ENCODE measurements at regions not wholly inside any gene's neighbourhood (a gene's known extent, or its start where the extent isn't known, plus 50 kb on each side); places are given as distances from the start of the nearest gene placed in this dataset.
"Not testable (repeated sequence)": the region's sequence is repeated elsewhere in the genome, so short reads cannot be mapped to it uniquely, and the experiment has no call there.

- peaks cover 5 to 7% of the 10 kb centered on the region in 2 experiments for H3K9me3 ChIP-seq (ENCODE audit: control insufficient read depth in 2 of 2, low read length in 2 of 2)
- H3K36me3 ChIP-seq (ENCODE audit: control insufficient read depth, insufficient read depth, low read length), result no peaks in the 10 kb centered on the region
- H3K36me3 Mint-ChIP-seq, result peaks cover 5% of the 10 kb centered on the region
- peaks cover 9 to 25% (median 13%) of the 10 kb centered on the region in 4 donors for H3K4me1 Mint-ChIP-seq
- no peak overlapping the region for H3K4me3 Mint-ChIP-seq
- ATAC-seq (ENCODE audit: low read depth in 2 of 2), result no peak
- peaks cover 5% of the 10 kb centered on the region for H3K4me1 ChIP-seq (ENCODE audit: control insufficient read depth, insufficient read depth, low read length, poor library complexity, severe bottlenecking)
- H3K27me3 Mint-ChIP-seq, result peaks cover 14% of the 10 kb centered on the region
- H3K4me3 ChIP-seq (ENCODE audit: low read depth, low read length), result no peak overlapping the region
- no peak overlapping the region for H3K27ac Mint-ChIP-seq
- no peak for DNase-seq
- H3K27ac ChIP-seq (ENCODE audit: insufficient read depth, low read length, poor library complexity, severe bottlenecking), result no peak overlapping the region
- H3K27me3 ChIP-seq (ENCODE audit: control insufficient read depth, insufficient read depth, low read length), result no peaks in the 10 kb centered on the region
- peaks cover 0 to 6% (median 5%) of the 10 kb centered on the region in 7 donors for H3K9me3 Mint-ChIP-seq
These were observed 121.9 kb upstream of the SPATA12 start for GRCh38 chr3:56938530-56938929.

- no peak overlapping the region for H3K27ac ChIP-seq (ENCODE audit: insufficient read depth, low read length, poor library complexity, severe bottlenecking)
- Mint-ChIP-seq H3K4me3 (no peak overlapping the region), H3K27ac (no peak overlapping the region), H3K9me3 (peaks cover 0 to 8% (median 5%) of the 10 kb centered on the region in 7 donors), H3K4me1 (peaks cover 6 to 15% (median 10%) of the 10 kb centered on the region in 4 donors), H3K36me3 (peaks cover 8% of the 10 kb centered on the region), H3K27me3 (peaks cover 14% of the 10 kb centered on the region)
- no peak overlapping the region for H3K4me3 ChIP-seq (ENCODE audit: low read depth, low read length)
- H3K4me1 ChIP-seq (ENCODE audit: control insufficient read depth, insufficient read depth, low read length, poor library complexity, severe bottlenecking), result no peaks in the 10 kb centered on the region
- no peaks in the 10 kb centered on the region for H3K36me3 ChIP-seq (ENCODE audit: control insufficient read depth, insufficient read depth, low read length)
- ATAC-seq (ENCODE audit: low read depth in 2 of 2), result no peak
- no peak for DNase-seq
- no peaks in the 10 kb centered on the region for H3K27me3 ChIP-seq (ENCODE audit: control insufficient read depth, insufficient read depth, low read length)
- peaks cover 5 to 10% of the 10 kb centered on the region in 2 experiments for H3K9me3 ChIP-seq (ENCODE audit: control insufficient read depth in 2 of 2, low read length in 2 of 2)
These were observed 122.9 kb upstream of the SPATA12 start for GRCh38 chr3:56937580-56937979.

- H3K4me3 Mint-ChIP-seq, result no peak overlapping the region
- peaks cover 3 to 17% (median 7%) of the 10 kb centered on the region in 4 donors for H3K4me1 Mint-ChIP-seq
- peak overlapping the region in 1 of 3 donors; percentile 21 for H3K27ac Mint-ChIP-seq
- peaks cover 8% of the 10 kb centered on the region for H3K36me3 Mint-ChIP-seq
- Histone ChIP-seq H3K27me3 (ENCODE audit: control insufficient read depth, insufficient read depth, low read length) (no peaks in the 10 kb centered on the region), H3K4me1 (ENCODE audit: control insufficient read depth, insufficient read depth, low read length, poor library complexity, severe bottlenecking) (no peaks in the 10 kb centered on the region), H3K4me3 (ENCODE audit: low read depth, low read length) (no peak overlapping the region), H3K9me3 (ENCODE audit: control insufficient read depth in 2 of 2, low read length in 2 of 2) (peaks cover 5 to 10% of the 10 kb centered on the region in 2 experiments), H3K36me3 (ENCODE audit: control insufficient read depth, insufficient read depth, low read length) (no peaks in the 10 kb centered on the region), H3K27ac (ENCODE audit: insufficient read depth, low read length, poor library complexity, severe bottlenecking) (no peak overlapping the region)
- DNase-seq (no peak), ATAC-seq (ENCODE audit: low read depth in 2 of 2) (no peak)
- peaks cover 14% of the 10 kb centered on the region for H3K27me3 Mint-ChIP-seq
- peaks cover 0 to 8% (median 5%) of the 10 kb centered on the region in 7 donors for H3K9me3 Mint-ChIP-seq
These were observed 124.7 kb upstream of the SPATA12 start for GRCh38 chr3:56935811-56936210.

- H3K36me3 Mint-ChIP-seq; H3K27me3 ChIP-seq (ENCODE audit: control insufficient read depth, insufficient read depth, low read length); H3K9me3 Mint-ChIP-seq; H3K4me3 Mint-ChIP-seq; H3K27ac ChIP-seq (ENCODE audit: insufficient read depth, low read length, poor library complexity, severe bottlenecking); ATAC-seq (ENCODE audit: low read depth in 2 of 2); H3K4me3 ChIP-seq (ENCODE audit: low read depth, low read length); H3K4me1 ChIP-seq (ENCODE audit: control insufficient read depth, insufficient read depth, low read length, poor library complexity, severe bottlenecking); H3K27me3 Mint-ChIP-seq; DNase-seq; H3K27ac Mint-ChIP-seq; H3K36me3 ChIP-seq (ENCODE audit: control insufficient read depth, insufficient read depth, low read length): not testable (repeated sequence)
- H3K4me1 Mint-ChIP-seq, result peaks cover 5 to 31% (median 17%) of the 10 kb centered on the region in 4 donors
- H3K9me3 ChIP-seq (ENCODE audit: control insufficient read depth in 2 of 2, low read length in 2 of 2), result peaks cover 5 to 10% of the 10 kb centered on the region in 2 experiments
These were observed 126.0 kb upstream of the SPATA12 start for GRCh38 chr3:56934481-56934880.

- no peak overlapping the region for H3K27ac Mint-ChIP-seq
These were observed 126.7 kb upstream of the SPATA12 start for GRCh38 chr3:56933803-56934202.

GRCh38 chr3:56932866-56933265 is 127.6 kb upstream of the SPATA12 start:
- Histone ChIP-seq H3K4me1 (ENCODE audit: control insufficient read depth, insufficient read depth, low read length, poor library complexity, severe bottlenecking) (peaks cover 14% of the 10 kb centered on the region), H3K27ac (ENCODE audit: insufficient read depth, low read length, poor library complexity, severe bottlenecking) (no peak overlapping the region), H3K4me3 (ENCODE audit: low read depth, low read length) (no peak overlapping the region), H3K36me3 (ENCODE audit: control insufficient read depth, insufficient read depth, low read length) (no peaks in the 10 kb centered on the region), H3K27me3 (ENCODE audit: control insufficient read depth, insufficient read depth, low read length) (no peaks in the 10 kb centered on the region), H3K9me3 (ENCODE audit: control insufficient read depth in 2 of 2, low read length in 2 of 2) (peaks cover 5 to 10% of the 10 kb centered on the region in 2 experiments)
- no peak overlapping the region for H3K4me3 Mint-ChIP-seq
- DNase-seq, result no peak
- peaks cover 16 to 46% (median 29%) of the 10 kb centered on the region in 4 donors for H3K4me1 Mint-ChIP-seq
- H3K9me3 Mint-ChIP-seq, result peaks cover 0 to 8% (median 5%) of the 10 kb centered on the region in 7 donors
- H3K27ac Mint-ChIP-seq, result no peak overlapping the region
- no peak for ATAC-seq (ENCODE audit: low read depth in 2 of 2)
- H3K36me3 Mint-ChIP-seq, result peaks cover 8% of the 10 kb centered on the region
- peaks cover 5% of the 10 kb centered on the region for H3K27me3 Mint-ChIP-seq

More at GRCh38 chr3:56933803-56934202, 126.7 kb upstream of the SPATA12 start:
- no peak for ATAC-seq (ENCODE audit: low read depth in 2 of 2)
- no peak for DNase-seq
- Histone ChIP-seq H3K4me3 (ENCODE audit: low read depth, low read length) (no peak overlapping the region), H3K4me1 (ENCODE audit: control insufficient read depth, insufficient read depth, low read length, poor library complexity, severe bottlenecking) (peaks cover 4% of the 10 kb centered on the region), H3K36me3 (ENCODE audit: control insufficient read depth, insufficient read depth, low read length) (no peaks in the 10 kb centered on the region), H3K9me3 (ENCODE audit: control insufficient read depth in 2 of 2, low read length in 2 of 2) (peaks cover 5 to 10% of the 10 kb centered on the region in 2 experiments), H3K27ac (ENCODE audit: insufficient read depth, low read length, poor library complexity, severe bottlenecking) (no peak overlapping the region), H3K27me3 (ENCODE audit: control insufficient read depth, insufficient read depth, low read length) (no peaks in the 10 kb centered on the region)
- no peak overlapping the region for H3K4me3 Mint-ChIP-seq
- peaks cover 9 to 38% (median 22%) of the 10 kb centered on the region in 4 donors for H3K4me1 Mint-ChIP-seq
- peaks cover 0 to 8% (median 5%) of the 10 kb centered on the region in 7 donors for H3K9me3 Mint-ChIP-seq
- peaks cover 8% of the 10 kb centered on the region for H3K27me3 Mint-ChIP-seq
- peaks cover 8% of the 10 kb centered on the region for H3K36me3 Mint-ChIP-seq

- Histone ChIP-seq H3K4me1 (ENCODE audit: control insufficient read depth, insufficient read depth, low read length, poor library complexity, severe bottlenecking) (peaks cover 19% of the 10 kb centered on the region), H3K4me3 (ENCODE audit: low read depth, low read length) (no peak overlapping the region), H3K27ac (ENCODE audit: insufficient read depth, low read length, poor library complexity, severe bottlenecking) (no peak overlapping the region), H3K27me3 (ENCODE audit: control insufficient read depth, insufficient read depth, low read length) (no peaks in the 10 kb centered on the region), H3K9me3 (ENCODE audit: control insufficient read depth in 2 of 2, low read length in 2 of 2) (peaks cover 5 to 10% of the 10 kb centered on the region in 2 experiments), H3K36me3 (ENCODE audit: control insufficient read depth, insufficient read depth, low read length) (no peaks in the 10 kb centered on the region)
- peaks cover 4% of the 10 kb centered on the region for H3K27me3 Mint-ChIP-seq
- DNase-seq (no peak), ATAC-seq (ENCODE audit: low read depth in 2 of 2) (no peak)
- H3K9me3 Mint-ChIP-seq, result peaks cover 0 to 8% (median 5%) of the 10 kb centered on the region in 7 donors
- H3K4me1 Mint-ChIP-seq, result peaks cover 16 to 47% (median 33%) of the 10 kb centered on the region in 4 donors
- H3K27ac Mint-ChIP-seq, result peak overlapping the region in 1 of 3 donors; percentile 2
- peaks cover 8% of the 10 kb centered on the region for H3K36me3 Mint-ChIP-seq
- H3K4me3 Mint-ChIP-seq, result no peak overlapping the region
These were observed 128.6 kb upstream of the SPATA12 start for GRCh38 chr3:56931836-56932235.

- ATAC-seq (ENCODE audit: low read depth in 2 of 2), result peak; percentile 60 to 62
- H3K4me1 Mint-ChIP-seq, result peaks cover 19 to 53% (median 38%) of the 10 kb centered on the region in 4 donors
These were observed 129.0 kb upstream of the ARHGEF3 start for GRCh38 chr3:56930706-56931105.

More at GRCh38 chr3:56930706-56931105, 129.0 kb upstream of the ARHGEF3 start:
- Mint-ChIP-seq H3K4me3 (no peak overlapping the region), H3K27me3 (peaks cover 4% of the 10 kb centered on the region), H3K36me3 (peaks cover 8% of the 10 kb centered on the region), H3K27ac (peak overlapping the region in 1 of 3 donors; percentile 75), H3K9me3 (peaks cover 0 to 8% (median 5%) of the 10 kb centered on the region in 7 donors)
- peak in 1 of 3 donors; percentile 47 for DNase-seq
- H3K9me3 ChIP-seq (ENCODE audit: control insufficient read depth in 2 of 2, low read length in 2 of 2), result peaks cover 5 to 10% of the 10 kb centered on the region in 2 experiments
- H3K4me3 ChIP-seq (ENCODE audit: low read depth, low read length), result no peak overlapping the region
- no peaks in the 10 kb centered on the region for H3K36me3 ChIP-seq (ENCODE audit: control insufficient read depth, insufficient read depth, low read length)
- H3K4me1 ChIP-seq (ENCODE audit: control insufficient read depth, insufficient read depth, low read length, poor library complexity, severe bottlenecking), result peaks cover 24% of the 10 kb centered on the region
- H3K27me3 ChIP-seq (ENCODE audit: control insufficient read depth, insufficient read depth, low read length), result no peaks in the 10 kb centered on the region
- no peak overlapping the region for H3K27ac ChIP-seq (ENCODE audit: insufficient read depth, low read length, poor library complexity, severe bottlenecking)

Measured in CD4-positive, CD25-positive, alpha-beta regulatory T cell (primary cell).